B cell (primary cell): ENCODE measurements at regions not wholly inside any gene's neighbourhood (a gene's known extent, or its start where the extent isn't known, plus 50 kb on each side); places are given as distances from the start of the nearest gene placed in this dataset.

Experiments
- ATAC-seq: fragments of 200-7000 bp; cut with Tn5 transposase; one replicate; pipeline ENCODE4 v1.10.0; 2021; ENCODE audit warnings: low read depth, mild to moderate bottlenecking, moderate number of reproducible peaks, moderate library complexity
- CTCF ChIA-PET: fragments of 350-600 bp; sonication (Branson Sonifier 250); formaldehyde crosslinking; loops from one replicate; lab custom pipeline; 2021; ENCODE audit warnings: antibody characterized with exemption, inconsistent platforms; lab: Charles Lee
- POLR2A ChIA-PET: fragments of 350-600 bp; sonication (Branson Sonifier 250); formaldehyde crosslinking; loops from one replicate; lab custom pipeline; 2021; ENCODE audit warnings: antibody characterized with exemption; lab: Charles Lee
- DNase-seq: peaks from one replicate; pipeline ENCODE4 v3.0.0; 2013
- H2AFZ ChIP-seq: 2 replicates; pipeline ENCODE4 v1.6.1; 2012; ENCODE audit warnings: mild to moderate bottlenecking, low read depth, low read length; ENCODE audit not compliant: insufficient read depth, poor library complexity, severe bottlenecking
- H3K27ac ChIP-seq, 2 donors: 1 replicate in 1 of 2; 2 replicates in 1 of 2; pipeline ENCODE4 v1.5.1; 2012 to 2013; ENCODE audit warnings: low read length in 2 of 2, mild to moderate bottlenecking in 2 of 2, moderate library complexity in 1 of 2
- H3K27me3 ChIP-seq, 4 experiments: fragments of 200-600 bp in 1 of 4; sonication (generic) in 1 of 4; replicated peaks in 1 of 4; 1 replicate in 2 of 4; 2 replicates in 2 of 4; pipeline versions ENCODE4 v1.6.1 to v1.7.0; 2013 to 2016; ENCODE audit warnings: low read length in 3 of 4, mild to moderate bottlenecking in 2 of 4, mixed read lengths in 1 of 4, moderate library complexity in 1 of 4; ENCODE audit not compliant: insufficient read depth in 4 of 4, control insufficient read depth in 3 of 4; ENCODE audit errors: control extremely low read depth in 1 of 4
- H3K36me3 ChIP-seq, 2 experiments: replicated peaks in 1 of 2; 1 replicate in 1 of 2; 2 replicates in 1 of 2; pipeline versions ENCODE4 v1.6.1 to v1.7.1; 2013; ENCODE audit warnings: low read length in 1 of 2; ENCODE audit not compliant: insufficient read depth in 2 of 2, control insufficient read depth in 1 of 2; ENCODE audit errors: control extremely low read depth in 1 of 2, extremely low read depth in 1 of 2
- H3K4me1 ChIP-seq, 2 donors: fragments of 200-600 bp in 1 of 2; sonication (generic) in 1 of 2; 1 replicate in 1 of 2; 2 replicates in 1 of 2; pipeline versions ENCODE4 v1.5.1 to v1.6.1; 2013 to 2017; ENCODE audit warnings: low read length in 2 of 2; ENCODE audit not compliant: control insufficient read depth in 2 of 2, insufficient read depth in 2 of 2
- H3K4me2 ChIP-seq: replicated peaks from 2 replicates; pipeline ENCODE3; 2012; ENCODE audit warnings: mild to moderate bottlenecking, low read depth, low read length; ENCODE audit not compliant: poor library complexity, severe bottlenecking
- H3K4me3 ChIP-seq, 5 experiments: fragments of 200-600 bp in 1 of 5; sonication (generic) in 1 of 5; 1 replicate in 3 of 5; 2 replicates in 2 of 5; pipeline versions ENCODE4 v1.5.1 to v1.7.0; 2011 to 2016; ENCODE audit warnings: low read length in 4 of 5, mild to moderate bottlenecking in 4 of 5, low read depth in 2 of 5, control low read depth in 1 of 5, moderate library complexity in 1 of 5; ENCODE audit not compliant: insufficient read depth in 1 of 5; ENCODE audit errors: control extremely low read depth in 1 of 5, extremely low read depth in 1 of 5
- H3K79me2 ChIP-seq: fragments of 200-600 bp; sonication (generic); one replicate; pipeline ENCODE4 v1.6.0; 2016; ENCODE audit warnings: low read length; ENCODE audit not compliant: control insufficient read depth, insufficient read depth
- H3K9ac ChIP-seq: fragments of 200-600 bp; sonication (generic); 2 replicates; pipeline ENCODE4 v1.6.1; 2017; ENCODE audit warnings: mild to moderate bottlenecking, low read length, moderate library complexity
- H3K9me3 ChIP-seq, 3 donors: one replicate each; pipeline versions ENCODE4 v1.6.1 to v1.7.1; 2013; ENCODE audit warnings: low read length in 2 of 3; ENCODE audit not compliant: control insufficient read depth in 2 of 3, insufficient read depth in 1 of 3; ENCODE audit errors: control extremely low read depth in 1 of 3
- H4K20me1 ChIP-seq: 2 replicates; pipeline ENCODE4 v1.6.0; 2012; ENCODE audit warnings: mild to moderate bottlenecking, low read length; ENCODE audit not compliant: insufficient read depth, control insufficient read depth, poor library complexity, severe bottlenecking
- H3K27ac Mint-ChIP-seq: one replicate; pipeline ENCODE4 v1.8.0; 2021; ENCODE audit warnings: mixed read lengths
- H3K27me3 Mint-ChIP-seq: one replicate; pipeline ENCODE4 v1.8.0; 2021; ENCODE audit warnings: mixed read lengths
- H3K4me1 Mint-ChIP-seq: one replicate; pipeline ENCODE4 v1.8.0; 2021; ENCODE audit warnings: mixed read lengths
- H3K4me3 Mint-ChIP-seq: one replicate; pipeline ENCODE4 v1.8.0; 2021; ENCODE audit warnings: mixed read lengths
- H3K9me3 Mint-ChIP-seq: one replicate; pipeline ENCODE4 v1.8.0; 2022; ENCODE audit warnings: mixed read lengths; ENCODE audit not compliant: insufficient read depth
- EZH2 ChIP-seq: IDR thresholded peaks from 2 replicates; pipeline ENCODE4 v1.6.1; 2012; ENCODE audit warnings: borderline replicate concordance, low read depth, mild to moderate bottlenecking, moderate library complexity, low read length; ENCODE audit not compliant: insufficient read depth, poor library complexity, severe bottlenecking
- WGBS: methylation state at CpG from one replicate; pipeline ENCODE4 v1.1.5; 2013; ENCODE audit warnings: missing lambda C conversion rate; ENCODE audit not compliant: insufficient coverage; 5-methylcytosine and 5-hydroxymethylcytosine counted together
- intact Hi-C: fragments of 100-400 bp; cut with micrococcal nuclease; formaldehyde crosslinking; loops from one replicate; pipeline ENCODE4 v1.10.0; 2022
- TF ChIP-seq, protein P1 (sequence below): fragments of 200-600 bp; IDR thresholded peaks from one replicate; pipeline ENCODE4 v1.8.0; 2022; ENCODE audit warnings: antibody characterized with exemption, mild to moderate bottlenecking

DNA sequence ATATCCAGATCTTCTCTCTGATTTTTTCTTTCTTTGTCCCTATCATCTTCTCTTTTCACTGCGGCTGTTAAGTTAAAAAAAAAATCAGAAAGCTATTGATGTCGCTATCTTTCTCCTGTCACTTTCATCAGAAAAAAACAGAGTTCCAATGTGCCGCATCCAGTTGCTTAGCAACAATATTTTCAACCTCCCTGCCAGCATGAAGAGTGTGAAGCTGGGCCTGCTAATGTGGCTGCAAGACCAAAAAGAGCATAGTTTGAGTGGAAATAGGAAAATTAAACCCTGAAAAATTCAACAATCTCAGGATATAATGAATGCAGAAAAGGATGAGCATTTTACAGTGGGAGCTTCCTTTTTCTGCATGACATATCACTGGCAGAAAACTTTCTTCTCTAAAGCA is 1025.4 kb upstream of the LRFN5 start:
- Mint-ChIP-seq H3K4me3 (no peak overlapping the region), H3K27me3 (no peaks in the 10 kb centered on the region), H3K27ac (no peak overlapping the region), H3K9me3 (no peaks in the 10 kb centered on the region), H3K4me1 (no peaks in the 10 kb centered on the region)
- POLR2A ChIA-PET = no interaction called here
- TF ChIP-seq, protein P1, sequence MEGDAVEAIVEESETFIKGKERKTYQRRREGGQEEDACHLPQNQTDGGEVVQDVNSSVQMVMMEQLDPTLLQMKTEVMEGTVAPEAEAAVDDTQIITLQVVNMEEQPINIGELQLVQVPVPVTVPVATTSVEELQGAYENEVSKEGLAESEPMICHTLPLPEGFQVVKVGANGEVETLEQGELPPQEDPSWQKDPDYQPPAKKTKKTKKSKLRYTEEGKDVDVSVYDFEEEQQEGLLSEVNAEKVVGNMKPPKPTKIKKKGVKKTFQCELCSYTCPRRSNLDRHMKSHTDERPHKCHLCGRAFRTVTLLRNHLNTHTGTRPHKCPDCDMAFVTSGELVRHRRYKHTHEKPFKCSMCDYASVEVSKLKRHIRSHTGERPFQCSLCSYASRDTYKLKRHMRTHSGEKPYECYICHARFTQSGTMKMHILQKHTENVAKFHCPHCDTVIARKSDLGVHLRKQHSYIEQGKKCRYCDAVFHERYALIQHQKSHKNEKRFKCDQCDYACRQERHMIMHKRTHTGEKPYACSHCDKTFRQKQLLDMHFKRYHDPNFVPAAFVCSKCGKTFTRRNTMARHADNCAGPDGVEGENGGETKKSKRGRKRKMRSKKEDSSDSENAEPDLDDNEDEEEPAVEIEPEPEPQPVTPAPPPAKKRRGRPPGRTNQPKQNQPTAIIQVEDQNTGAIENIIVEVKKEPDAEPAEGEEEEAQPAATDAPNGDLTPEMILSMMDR = no peak
- TF ChIP-seq EZH2 = no peak
- no peak overlapping the region for H3K27ac ChIP-seq
- no peaks in the 10 kb centered on the region for H3K36me3 ChIP-seq
- WGBS = no CpG with 5 or more reads among the region's 3 CpGs
- CTCF ChIA-PET = no interaction called here
- no peaks in the 10 kb centered on the region for H3K79me2 ChIP-seq
- H3K4me2 ChIP-seq = no peak overlapping the region
- H4K20me1 ChIP-seq = no peaks in the 10 kb centered on the region
- no peak for ATAC-seq
- intact Hi-C loops = no loop called here
- H3K27me3 ChIP-seq = no peaks in the 10 kb centered on the region
- H3K4me3 ChIP-seq = no peak overlapping the region
- no peak for DNase-seq
- no peak overlapping the region for H3K9ac ChIP-seq
- no peaks in the 10 kb centered on the region for H3K9me3 ChIP-seq
- H3K4me1 ChIP-seq = no peaks in the 10 kb centered on the region
- no peak overlapping the region for H2AFZ ChIP-seq

DNA sequence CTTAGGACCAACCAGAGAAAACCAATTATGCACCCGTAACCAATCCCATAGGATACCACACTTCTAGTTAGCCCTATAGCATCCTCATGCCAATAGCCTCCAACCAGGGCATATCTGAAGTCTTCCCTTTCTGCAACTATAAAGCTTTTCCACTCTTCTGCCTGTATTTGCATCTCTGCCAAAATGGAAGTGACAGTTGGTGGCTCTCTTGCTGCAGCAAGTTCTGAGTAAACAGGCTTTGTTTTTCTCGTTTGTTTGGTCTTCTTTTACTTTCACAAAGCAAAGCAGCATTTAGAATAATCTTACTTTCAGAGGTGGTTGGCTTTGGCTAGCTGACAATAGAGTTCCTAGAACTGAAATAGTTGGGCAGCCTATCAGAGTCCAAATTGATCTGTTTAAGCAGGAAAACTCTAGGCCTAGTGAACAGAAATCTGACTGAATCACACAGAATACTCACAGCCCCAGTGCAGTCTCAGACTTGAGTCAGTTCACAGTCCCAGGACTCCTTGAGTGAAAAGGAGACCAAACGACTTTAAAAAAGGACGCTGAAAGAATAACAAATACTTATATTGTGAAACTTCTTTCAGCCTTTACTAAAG is 1029.7 kb upstream of the LRFN5 start:
- POLR2A ChIA-PET = no interaction called here

More for the DNA sequence above, 1029.7 kb upstream of the LRFN5 start:
- Mint-ChIP-seq H3K4me1 (no peaks in the 10 kb centered on the region), H3K4me3 (no peak overlapping the region), H3K27me3 (no peaks in the 10 kb centered on the region), H3K27ac (no peak overlapping the region), H3K9me3 (peaks cover 2% of the 10 kb centered on the region)
- CTCF ChIA-PET = no interaction called here
- intact Hi-C loops = no loop called here
- no peak overlapping the region for H3K4me3 ChIP-seq
- no peak for DNase-seq
- no peak overlapping the region for H3K9ac ChIP-seq
- H4K20me1 ChIP-seq = no peaks in the 10 kb centered on the region
- H3K79me2 ChIP-seq = no peaks in the 10 kb centered on the region
- no peak for ATAC-seq
- no peak overlapping the region for H2AFZ ChIP-seq
- no peaks in the 10 kb centered on the region for H3K27me3 ChIP-seq
- TF ChIP-seq, protein P1 = no peak
- TF ChIP-seq EZH2 = no peak
- H3K9me3 ChIP-seq = no peaks in the 10 kb centered on the region
- no peaks in the 10 kb centered on the region for H3K36me3 ChIP-seq
- 70% methylated on average over 1 of the region's 4 CpGs for WGBS
- H3K4me1 ChIP-seq = no peaks in the 10 kb centered on the region
- no peak overlapping the region for H3K27ac ChIP-seq
- H3K4me2 ChIP-seq = no peak overlapping the region
